IPS-NIHi7 (cell line): ENCODE measurements at regions not wholly inside any gene's neighbourhood (a gene's known extent, or its start where the extent isn't known, plus 50 kb on each side); places are given as distances from the start of the nearest gene placed in this dataset.
A peak's percentile ranks its signal among the peaks of the same experiment; 100 is the strongest.

Source experiments
- DNase-seq: peaks from one replicate; pipeline ENCODE4 v3.0.0; 2012; ENCODE audit warnings: mixed read lengths; ENCODE audit errors: extremely low spot score

DNA sequence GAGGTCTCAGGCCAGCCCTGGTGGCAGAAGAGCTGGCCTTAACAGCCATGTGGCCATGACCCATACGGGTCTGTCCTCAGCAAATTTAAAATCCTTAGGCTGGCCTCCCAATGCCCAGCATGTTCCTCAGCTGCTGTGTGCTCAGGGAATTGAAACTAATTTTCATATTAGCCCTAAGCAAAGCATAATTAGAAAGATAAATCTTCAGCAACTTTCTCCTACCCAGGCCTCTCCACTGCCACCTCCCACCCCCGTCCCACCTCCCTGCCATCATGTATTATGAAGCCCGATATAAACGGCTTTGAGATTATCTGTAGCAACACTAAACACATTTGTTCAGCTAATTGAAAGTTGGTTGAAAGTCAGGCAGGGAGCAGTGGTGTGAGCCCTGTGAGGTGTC, 178.8 kb upstream of the NTM start:
- DNase-seq: no peak

DNA sequence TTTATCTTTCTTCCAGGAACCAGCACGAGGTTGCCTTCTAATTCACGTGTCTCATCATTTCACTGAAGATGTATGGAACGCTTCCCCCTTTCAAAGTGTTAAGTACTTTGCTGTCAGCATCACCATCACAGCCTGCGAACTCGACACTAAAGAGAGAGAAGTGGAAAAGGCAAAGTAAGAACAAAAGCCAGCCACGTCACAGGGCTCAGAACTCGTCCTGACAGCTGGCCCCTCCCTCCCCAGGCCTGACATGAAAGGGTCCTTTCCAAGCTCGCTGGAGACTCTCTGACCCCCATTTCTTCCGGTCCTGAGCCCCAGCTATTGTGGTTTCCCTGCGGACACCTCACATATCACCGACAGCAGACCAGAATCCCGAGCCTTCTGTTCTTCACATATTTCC, 177.8 kb upstream of the NTM start:
- DNase-seq: no peak

DNA sequence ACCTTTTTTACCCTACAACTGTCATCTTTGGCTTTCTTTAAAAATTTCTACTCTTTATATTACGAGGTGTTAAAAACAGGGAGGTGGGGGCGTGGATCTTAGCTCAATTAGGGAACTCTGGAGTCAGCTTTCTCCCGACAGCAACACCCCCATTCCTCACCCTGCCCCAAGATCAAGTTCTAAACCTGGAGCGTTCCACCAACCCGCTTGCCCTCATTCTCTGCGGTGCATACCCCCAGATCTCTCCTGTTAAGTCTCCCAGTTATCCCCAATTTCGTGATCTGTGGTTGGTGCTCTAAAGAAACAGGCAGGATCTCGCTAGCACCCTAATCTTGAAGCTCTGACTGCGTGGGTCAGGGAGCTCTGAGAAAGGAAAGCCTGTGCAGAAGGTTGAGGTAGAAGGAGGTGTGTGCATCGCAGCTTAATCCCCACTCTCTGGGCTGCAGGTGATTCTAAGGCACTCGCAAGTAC, 177.3 kb upstream of the NTM start:
- DNase-seq: no peak

- DNase-seq: no peak
These were observed 175.7 kb upstream of the NTM start for GRCh38 chr11:131194726-131195125.

DNA sequence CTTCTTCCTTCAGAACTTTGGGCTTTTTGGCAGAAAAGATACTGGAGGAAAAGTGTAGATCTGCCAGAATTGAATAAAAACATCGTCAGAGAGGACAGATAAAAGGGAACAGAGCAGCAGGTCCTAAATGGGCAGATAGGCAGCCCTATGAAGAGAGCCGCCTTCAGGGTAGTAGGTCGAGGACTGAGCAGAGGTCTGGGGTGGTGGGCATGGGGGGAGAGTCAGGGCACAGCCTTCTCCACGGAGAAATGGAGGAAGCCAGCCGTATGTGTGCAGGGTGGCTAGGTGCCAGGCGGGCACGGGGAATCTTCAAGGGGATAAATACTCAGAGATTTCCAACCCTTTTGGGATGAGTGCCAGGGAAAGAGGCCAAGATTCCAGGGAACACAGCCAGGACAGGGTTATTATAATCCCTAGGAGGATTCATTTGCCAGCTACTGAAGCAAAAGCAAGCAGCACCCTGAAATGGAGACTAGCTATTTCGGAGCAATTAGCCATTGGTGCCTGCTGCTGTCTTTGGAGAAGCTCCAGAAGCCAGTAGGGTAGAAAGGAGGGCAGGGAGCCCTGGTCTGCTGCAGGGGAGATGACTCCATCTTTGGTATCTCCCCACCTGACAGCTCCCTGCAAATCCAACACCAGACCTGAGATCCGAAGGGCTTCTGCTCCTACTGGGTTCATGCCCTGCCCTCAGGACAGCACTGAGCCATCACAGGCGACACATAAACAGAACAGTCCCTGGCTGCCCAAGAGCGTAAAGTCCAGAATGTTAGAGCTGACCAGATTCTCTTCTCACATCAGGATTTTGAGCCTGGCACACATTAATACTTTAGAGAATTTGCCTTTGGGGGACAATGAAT, 174.5 kb upstream of the NTM start:
- DNase-seq: no peak

DNA sequence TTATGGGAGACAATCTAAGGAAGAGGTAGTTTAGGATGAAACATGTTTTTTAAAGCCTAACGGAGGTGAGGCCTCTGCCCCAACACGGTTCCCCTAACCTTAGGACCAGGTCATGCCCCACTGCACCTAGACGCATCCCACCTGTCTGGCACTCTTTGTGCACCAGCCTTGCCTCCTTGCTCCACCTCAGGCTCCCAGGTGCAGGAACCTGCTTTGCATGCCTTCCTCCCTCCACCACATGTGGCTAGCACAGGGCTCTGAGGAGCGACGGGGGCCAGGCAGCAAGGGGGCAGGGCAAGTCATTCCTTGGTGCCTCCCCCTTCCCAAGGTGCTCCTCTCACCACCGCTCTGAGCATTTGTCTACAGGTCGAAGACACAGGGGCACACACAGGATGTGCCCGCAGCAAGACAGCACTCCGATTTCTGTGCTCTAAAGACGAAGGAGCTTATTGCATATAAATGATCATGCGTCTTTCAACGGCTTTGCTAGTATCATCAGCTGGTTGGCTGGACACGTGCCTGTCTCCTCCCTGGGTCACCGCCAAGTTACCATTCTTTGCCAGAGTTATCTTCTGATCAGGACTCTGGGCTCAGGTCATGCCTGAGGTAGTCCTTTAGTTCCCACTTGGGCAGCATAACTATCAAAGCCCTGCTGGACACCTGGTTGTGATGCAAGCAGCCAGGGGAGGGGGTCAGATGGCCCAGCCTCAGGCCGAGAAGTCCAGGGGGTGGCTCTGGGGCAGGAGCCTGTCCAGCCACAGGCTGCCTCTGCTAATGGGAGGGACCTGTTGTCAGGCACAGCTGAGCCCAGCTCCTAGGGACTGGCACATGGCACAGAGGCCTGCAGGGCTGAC, 172.0 kb upstream of the NTM start:
- no peak for DNase-seq

DNA sequence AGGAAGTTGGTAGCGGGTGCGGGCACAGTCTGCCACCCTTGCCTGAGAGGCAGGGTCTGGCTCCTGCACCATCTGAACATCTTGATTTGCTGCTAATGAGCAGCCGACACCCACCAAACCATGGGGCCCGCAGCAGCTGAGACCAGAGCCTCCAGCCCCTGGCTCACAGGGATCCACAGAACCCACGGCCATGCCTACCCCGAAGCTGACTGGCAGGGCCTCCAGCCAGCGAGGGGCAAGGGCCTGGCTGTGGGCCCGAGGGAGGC, 171.5 kb upstream of the NTM start:
- no peak for DNase-seq

DNA sequence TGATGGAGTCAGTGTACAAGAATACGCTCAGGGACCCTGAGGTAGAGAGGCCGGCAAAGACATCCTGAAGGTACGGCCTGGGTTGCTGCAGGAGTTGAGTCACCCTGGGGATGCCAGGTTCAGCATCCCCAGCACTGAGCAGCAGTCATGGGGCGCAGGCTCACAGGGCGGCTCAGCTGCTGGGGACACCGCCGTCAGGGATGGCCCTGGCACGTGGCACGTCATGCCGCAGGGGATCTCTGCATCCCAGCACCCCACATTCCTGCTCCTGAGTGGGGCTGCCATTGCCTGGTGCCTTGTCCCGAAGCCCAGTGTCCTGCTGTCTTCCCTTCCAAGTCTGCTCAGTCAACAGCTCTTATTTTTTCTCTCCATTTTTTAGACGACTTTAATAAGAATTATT, 168.7 kb upstream of the NTM start:
- DNase-seq: no peak

GRCh38 chr11:131203040-131203439, 167.4 kb upstream of the NTM start:
- DNase-seq: no peak

GRCh38 chr11:131204282-131204681, 166.1 kb upstream of the NTM start:
- no peak for DNase-seq

DNA sequence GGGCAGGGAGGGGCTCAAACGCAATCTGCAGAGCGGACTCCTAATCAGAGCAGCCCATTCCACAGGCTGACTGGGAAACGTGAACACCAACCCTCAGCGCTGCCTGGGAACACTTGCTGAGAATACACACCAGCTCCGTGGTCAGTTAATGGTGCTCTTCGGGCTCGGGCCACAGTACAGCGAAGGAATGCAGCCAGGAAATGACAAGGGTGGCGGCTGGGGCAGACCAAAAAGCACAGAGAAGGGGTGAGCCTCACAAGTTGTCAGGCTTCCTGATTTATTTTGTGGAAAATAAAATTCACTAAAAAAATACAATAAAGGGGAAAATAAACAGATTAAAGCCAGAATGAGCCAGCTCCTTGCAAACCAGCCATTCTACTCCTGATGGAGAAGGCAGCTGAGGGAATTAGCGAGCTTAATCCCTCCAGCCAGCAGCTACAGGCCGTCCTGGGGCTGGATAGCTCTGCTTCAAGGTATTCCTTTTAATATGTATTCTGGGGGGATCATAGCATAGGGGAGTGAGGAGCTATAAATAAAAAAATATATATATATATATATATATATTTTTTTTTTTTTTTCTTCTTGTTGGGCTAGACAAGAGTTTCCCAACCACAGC, 165.5 kb upstream of the NTM start:
- DNase-seq: no peak

- no peak for DNase-seq
These were observed 163.7 kb upstream of the NTM start for GRCh38 chr11:131206671-131207070.

DNA sequence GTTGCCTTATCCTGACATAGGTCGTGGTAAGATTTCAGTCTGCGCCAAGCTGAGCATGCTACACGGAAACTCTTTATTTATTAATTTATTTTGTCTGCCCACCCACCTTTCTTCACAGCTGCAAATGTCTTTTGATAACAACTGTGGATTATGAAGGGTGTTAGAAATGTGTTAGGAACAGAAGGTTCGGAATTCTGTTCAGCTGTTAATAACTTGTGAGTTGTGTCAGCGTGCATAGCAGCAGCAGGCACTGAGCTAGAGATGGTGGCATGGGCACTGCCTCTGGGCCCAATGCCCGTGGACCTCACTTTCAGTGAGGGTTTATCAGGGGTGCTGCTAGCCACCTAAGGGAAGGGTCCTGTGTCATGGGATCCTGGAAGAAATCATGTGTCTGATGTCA, 162.5 kb upstream of the NTM start:
- no peak for DNase-seq

DNA sequence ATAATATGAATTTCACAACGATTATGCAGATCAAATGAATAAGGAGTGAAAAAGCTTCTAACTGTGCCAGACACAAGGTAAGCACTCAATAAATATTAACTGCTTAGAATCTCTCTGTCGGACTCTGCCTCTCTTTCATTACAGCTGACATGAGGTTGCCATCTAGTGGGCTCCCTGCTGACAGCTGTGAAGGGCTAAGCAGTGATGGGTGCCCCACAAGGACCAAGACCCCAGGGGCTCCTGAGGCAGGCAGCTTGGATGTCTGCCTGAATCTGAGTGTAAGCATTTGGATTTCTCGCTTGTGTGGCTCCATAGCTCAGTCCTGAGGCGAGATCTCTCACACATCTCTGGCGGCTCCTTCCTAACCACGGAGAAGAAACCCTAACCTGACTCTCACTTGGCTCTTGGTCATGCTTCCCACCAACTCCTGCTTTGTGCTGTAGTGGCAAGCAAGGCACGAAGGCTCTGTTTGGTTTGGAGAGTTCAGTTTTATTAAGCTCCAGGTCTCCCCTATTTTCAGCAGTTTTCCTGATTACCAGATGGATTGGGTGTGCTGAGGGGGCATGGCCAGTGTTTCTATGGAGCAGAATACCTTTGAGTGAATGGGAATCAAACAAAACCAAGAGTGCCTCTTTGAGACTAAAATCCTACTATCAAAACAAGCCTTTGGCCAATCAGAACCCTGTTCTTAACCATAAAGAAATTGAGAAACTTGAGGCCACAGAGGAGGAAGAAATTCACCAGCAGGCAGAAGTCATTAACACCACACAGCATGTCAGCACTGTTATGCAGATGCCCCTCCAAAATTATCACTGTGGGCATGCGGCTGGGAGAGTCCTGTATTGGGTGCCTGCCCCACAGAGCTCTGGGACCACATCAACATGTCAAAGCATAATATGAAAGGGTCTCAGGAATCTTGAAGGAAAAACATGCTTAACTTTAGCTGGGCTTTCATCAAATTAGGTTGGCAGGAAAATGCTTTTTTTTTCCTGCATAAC, 152.8 kb upstream of the NTM start:
- DNase-seq: no peak

DNA sequence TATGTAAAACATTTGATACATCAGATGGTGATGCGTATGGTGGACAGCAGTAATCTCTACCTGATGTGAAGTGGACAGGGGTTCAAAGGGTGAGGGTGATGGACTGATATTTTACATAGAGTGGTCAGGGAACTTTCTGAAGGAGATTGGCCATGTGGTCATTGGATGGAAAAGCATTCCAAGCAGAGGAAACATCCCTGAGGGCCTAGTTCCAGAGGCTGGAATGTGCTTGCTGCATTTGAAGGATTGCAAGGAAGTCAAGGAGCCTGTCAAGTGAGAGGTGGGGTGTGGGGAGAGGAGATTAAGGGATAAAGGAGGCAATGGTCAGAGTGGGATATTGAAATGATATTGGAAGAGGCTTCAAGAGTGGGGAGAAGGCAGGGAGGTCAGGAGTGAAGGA, 151.9 kb upstream of the NTM start:
- no peak for DNase-seq

DNA sequence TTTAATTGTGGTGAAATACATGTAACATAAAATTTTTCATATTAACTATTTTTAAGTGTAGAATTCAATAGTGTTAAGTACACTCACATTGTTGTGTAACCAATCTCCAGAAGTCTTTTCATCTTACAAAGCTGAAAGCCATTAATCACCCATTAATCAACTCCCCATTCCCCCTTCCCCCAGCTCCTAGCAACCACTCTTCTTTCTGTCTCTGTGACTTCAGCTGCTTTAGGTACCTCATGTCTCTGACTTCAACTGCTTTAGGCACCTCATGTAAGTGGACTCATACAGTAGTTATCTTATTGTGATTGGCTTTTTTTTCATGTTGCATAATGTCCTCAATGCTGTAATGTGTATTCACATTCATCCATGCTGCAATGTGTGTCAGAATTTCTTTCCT, 150.8 kb upstream of the NTM start:
- DNase-seq: no peak

- DNase-seq: peak; percentile 36
These were observed 147.0 kb upstream of the NTM start for GRCh38 chr11:131223198-131223991.

GRCh38 chr11:131228378-131228777, 142.0 kb upstream of the NTM start:
- no peak for DNase-seq

DNA sequence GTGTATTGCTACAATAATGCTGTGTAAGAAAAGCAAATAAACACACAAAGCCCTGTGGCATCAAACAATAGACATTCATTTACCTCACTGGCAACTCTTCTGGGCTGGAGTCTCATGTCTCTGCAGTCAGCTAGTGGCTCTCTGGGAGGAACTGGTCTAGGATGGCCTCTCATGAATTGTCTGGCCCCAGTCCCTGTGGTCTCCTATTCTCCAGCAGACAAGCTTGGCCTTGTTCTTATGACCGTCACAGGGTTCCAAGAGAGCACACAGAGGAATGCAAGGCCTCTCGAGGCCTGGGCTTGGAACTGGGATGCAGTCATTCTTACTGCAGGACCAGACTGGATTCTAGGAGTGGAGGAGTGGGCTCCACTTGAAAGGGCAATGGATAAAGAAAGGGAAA, 141.2 kb upstream of the NTM start:
- DNase-seq: no peak

GRCh38 chr11:131231317-131231940, 139.0 kb upstream of the NTM start:
- DNase-seq: no peak
